ENCODE measurements at regions not wholly inside any gene's neighbourhood (a gene's known extent, or its start where the extent isn't known, plus 50 kb on each side); places are given as distances from the start of the nearest gene placed in this dataset.
A peak's percentile ranks its signal among the peaks of the same experiment; 100 is the strongest.

DNA sequence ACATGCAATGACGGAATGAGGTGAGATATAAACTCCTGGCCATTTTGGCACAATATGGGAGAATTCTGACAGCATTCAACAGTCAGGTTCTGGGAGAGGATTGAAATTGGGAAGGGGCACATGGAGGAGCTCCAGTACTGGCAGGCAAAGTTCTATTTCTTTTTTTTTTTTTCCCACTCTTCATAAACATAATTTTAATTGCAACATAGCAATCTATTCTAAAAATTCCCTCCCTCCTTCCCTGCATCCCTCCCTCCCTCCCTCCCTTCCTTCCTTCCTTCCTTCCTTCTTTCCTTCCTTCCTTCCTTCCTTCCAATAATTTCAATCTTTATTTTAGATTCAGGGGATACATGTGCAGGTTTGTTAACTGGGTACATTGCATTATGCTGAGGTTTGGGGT lies 93.2 kb downstream of the PTCSC3 start:
- no peak for DNase-seq (ENCODE audit: low spot score)

DNA sequence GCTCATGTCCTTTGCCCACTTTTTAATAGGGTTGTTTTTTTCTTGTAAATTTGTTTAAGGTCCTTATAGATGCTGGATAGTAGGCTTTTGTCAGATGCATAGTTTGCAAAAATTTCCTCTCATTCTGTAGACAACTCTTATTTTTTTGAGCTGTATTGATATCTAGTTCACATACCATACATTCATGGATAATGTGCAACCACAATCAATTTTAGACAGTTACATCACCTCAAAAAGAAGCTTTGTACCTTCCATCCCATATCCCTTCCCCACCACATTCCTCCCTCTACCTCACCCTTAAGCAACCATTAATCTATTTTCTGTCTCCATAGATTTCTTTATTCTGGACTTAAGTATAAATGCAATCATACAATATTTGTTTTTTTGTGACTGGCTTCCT lies 98.4 kb downstream of the PTCSC3 start:
- DNase-seq (ENCODE audit: low spot score): no peak

DNA sequence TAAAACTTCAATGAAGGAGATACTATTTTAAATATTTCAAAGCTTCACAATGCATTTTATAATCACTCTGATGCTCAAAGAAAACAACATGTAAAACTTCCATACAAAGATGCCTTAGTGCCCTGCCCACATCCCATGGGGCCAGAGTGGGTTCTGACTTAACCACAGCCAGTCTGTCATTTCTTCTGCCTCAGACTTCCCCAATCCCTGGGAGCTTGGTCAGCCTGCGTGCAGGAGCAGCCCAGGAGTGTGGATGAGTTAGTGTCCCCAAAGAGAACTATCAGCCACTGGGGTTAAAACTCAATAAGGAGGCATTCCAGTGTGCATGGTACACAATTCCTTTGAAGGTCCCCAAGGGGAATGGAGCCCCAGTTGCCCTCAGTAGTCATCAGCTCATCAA lies 100.3 kb downstream of the PTCSC3 start:
- no peak for DNase-seq (ENCODE audit: low spot score)

DNA sequence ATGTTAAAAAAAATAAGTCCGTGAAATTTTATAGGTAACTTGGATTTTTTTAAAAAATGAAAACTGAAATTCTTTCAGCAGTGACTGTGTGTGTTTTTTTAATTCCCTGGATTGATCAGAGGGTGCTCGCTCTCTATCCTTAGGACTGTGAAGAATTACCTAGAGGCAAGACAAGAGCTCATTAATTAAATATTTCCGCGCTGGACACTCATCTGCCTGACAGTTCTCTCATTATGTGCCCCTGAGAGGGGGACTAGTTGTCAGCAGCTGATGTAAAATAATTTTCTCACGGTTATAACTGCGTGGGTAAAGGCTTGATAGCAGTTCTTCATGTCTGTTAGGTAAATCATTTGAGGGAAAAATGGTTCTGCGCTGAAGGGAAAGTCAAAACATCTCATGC lies 101.3 kb downstream of the PTCSC3 start:
- no peak for DNase-seq (ENCODE audit: low spot score)

DNA sequence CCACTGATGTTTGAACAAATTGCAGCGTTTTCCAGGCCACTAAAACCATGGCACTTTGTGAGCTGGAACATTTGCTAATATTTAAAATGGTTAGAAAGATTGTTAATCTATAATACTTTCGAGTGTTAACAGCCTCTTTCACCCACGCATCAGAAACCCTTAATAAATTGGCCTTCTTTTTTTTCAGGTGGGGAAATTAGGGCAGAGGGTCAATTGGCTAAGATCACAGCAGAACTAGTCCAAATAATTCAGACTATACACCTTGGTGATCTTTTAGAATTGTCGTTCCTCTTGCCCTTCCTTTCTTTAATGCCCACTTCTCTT lies 105.8 kb downstream of the PTCSC3 start:
- no peak for DNase-seq (ENCODE audit: low spot score)

DNA sequence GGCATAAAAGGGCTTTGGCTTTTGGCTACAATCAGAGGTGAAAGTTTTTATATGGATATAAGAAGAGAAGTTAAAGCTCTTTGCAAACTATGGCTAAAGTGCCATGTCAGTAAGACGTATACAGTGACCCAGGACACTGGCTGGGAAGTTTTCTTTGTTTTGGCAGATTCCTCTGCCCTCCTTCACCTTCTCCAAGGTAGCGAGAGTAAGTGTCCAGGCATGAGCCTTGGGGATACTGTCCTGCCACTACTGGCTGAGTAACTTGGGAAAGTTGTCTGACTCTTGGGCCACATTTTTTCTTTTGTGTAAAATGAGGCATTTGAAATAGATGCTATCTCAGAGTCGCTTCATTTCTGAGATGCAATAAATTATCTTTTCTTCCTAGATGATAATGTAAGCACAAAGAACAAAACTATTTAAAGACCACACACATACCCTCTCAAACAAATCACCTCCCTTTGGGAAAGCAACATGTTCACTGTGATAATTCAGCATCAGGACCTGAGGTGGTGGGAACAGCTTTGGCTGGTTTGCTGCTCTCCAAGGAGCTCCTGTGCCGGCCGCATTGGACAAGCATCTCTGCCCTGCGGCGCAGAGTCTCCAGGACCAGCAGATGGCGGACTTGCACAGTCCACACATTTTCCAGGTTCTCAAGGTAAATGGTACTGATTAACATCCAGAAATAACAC lies 106.3 kb downstream of the PTCSC3 start:
- DNase-seq (ENCODE audit: low spot score): peak; percentile 23

DNA sequence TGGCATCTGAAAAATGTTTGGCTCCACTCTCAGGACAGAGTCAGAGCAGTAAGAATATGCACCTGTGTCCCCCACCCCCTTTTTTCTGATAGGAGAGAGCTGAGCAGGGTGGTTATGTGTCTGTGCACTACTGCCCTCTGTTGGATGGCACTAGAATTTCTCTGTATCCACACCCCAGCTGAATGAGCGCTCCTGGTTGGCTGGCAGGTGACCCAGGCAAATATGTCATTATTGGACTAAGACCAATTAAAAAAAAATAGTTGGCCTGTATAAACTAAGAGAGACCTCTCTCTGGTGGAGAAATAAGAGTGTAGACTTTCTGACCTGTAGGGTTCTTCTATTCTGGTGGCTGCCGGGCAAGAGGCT lies 107.0 kb downstream of the PTCSC3 start:
- DNase-seq (ENCODE audit: low spot score): peak; percentile 46

DNA sequence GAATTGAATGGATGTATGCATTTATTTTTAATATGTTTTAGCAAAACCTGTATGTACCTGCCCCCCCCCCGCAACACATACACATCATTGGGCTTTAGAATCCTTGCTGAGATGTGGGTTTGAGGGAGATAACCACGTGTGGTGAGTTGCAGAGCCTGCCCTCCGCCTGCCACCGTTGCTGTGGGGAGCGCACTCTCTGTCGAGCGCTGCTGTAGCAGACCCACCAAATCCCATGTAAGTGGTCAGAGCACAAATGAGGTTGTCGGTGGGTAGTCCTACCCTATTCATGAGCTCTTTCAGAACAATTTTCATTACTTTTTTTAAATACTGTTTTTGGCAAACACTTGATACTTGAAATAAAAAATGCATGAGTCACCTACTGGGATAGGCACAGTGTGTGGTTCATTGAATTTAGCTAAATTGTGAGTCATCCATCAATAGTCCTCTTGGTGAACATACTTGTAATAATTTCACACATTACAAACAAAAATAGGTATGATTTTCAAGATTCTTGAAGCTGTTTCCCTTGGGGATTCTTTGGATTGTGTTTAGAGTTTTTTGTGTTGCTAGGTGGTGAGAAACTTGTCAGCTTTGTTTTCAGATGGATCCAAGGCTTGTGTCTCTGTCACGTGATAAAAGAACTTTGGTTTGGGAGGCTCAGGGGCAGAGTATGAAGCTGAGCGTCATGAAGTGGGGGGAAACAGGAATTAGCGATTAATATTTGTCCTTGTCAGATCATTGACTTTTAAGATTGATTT lies 107.6 kb downstream of the PTCSC3 start:
- no peak for DNase-seq (ENCODE audit: low spot score)

DNA sequence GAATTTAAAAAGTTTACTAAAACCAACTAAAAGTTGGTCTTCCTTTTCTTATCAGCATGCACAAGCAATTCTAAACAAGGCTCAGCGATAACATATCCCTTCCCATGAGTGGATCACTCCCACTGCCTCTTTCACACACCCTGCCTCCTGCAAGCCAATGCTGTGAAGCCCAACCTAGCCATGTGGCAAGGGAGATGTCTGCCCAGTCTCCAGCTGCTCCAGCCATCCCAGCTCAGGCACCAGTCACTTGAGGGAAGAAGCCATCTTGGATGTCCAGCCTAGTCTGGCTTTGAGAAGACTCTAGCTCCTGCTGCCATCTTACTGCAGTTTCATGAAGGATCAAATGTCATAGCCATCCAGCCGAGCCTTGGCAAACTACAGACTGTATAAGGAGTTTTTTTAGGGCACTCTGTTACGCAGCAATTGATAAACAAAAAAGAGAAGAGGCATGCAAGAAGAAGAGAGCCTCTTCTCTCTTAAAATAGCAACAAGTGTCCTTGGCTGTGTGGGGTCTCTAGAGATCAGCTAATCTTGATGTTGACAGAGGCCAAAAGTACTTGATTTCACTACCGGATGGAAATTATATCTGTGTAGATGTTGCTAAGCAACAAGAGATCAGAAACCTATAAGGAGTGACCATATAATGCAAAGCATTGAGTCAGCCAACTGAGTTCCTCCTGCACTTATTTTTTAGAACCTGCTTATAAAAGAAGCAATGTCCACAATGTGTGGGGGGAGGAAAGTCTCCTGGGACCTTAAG lies 108.9 kb downstream of the PTCSC3 start:
- no peak for DNase-seq (ENCODE audit: low spot score)

DNA sequence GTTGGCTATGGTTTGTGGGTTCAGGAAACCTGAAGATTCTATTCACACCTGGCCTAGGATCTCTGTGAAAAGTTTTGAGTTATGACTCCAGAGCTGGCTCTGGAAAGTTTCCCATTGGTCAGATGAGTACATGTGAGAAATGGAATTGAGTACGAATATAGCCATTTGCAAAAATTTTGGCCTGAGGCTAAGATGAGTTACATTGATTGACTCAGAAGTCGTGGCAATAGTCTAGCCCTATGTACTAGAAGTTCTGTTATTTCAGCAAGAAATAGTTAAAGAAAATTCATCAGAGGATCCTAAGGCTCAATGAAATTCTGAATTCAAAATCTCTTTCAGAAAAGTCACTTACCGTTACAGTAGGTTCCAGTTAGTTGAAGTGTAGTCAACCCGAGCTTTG lies 109.9 kb downstream of the PTCSC3 start:
- no peak for DNase-seq (ENCODE audit: low spot score)

DNA sequence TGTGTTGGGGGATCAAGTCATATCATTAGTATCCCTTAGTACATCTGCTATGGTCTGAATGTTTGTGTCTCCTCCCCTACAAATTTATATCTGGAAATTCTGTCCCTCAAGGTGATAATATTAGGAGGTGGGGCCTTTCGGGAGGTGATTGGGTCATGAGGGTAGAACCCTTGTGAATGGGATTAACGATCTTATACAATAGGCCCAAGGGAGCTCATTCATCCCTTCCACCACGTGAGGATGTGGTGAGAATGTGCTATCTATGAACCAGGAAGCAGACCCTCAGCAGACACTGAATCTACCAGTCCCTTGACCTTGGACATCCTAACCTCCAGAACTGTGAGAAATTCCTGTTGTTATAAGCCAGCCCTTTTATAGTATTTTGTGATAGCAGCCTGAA lies 110.7 kb downstream of the PTCSC3 start:
- no peak for DNase-seq (ENCODE audit: low spot score)

DNA sequence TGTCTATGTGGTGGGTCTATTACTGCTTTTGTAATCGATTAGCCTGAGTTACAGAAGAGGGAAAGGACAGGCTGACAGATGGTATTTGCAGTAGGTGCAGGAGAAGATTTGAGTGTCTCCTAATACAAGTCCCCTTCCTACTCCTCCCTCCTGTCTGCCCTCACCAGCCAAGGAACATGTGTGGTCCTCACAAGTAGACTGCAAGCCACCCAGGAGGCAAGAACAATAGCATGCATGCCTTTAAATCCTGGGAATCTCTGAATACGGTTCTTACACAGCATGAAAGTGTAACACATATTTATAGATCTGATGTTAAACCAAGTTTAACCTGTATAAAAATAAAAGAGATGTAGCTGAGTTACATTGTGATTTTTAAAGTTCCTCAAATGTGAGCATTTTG lies 117.0 kb downstream of the PTCSC3 start:
- DNase-seq (ENCODE audit: low spot score): no peak

DNA sequence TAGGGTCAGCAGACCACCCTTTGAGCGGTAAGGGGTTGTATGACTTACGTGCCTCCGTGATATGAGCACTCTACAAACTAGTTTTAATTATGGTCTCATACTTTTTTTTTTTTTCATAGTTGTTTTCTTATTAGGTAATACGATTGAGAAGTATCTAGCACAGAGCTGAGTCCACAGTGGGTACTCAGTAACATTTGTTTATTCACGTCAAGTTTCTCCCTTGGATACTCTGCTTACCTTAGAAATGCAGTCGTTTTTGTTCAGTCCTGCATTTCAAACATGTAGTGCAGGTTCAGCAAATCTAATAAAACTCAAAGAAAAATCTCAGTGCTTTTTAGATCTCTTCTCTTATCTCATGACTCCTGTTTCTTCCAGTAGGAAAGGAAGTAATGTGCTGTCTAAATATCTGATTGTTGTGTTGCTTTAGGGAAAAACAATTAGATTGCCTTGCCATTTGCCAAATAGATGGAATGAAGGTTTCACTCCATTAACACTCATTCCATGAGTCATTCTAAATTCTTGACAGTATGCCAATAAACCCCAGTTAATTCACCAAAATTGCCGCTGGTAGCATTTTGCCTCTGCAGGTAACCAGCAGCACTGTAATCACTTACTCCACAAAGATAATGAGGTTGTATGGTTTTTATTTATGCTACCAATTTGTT lies 118.9 kb downstream of the PTCSC3 start:
- DNase-seq (ENCODE audit: low spot score): no peak

DNA sequence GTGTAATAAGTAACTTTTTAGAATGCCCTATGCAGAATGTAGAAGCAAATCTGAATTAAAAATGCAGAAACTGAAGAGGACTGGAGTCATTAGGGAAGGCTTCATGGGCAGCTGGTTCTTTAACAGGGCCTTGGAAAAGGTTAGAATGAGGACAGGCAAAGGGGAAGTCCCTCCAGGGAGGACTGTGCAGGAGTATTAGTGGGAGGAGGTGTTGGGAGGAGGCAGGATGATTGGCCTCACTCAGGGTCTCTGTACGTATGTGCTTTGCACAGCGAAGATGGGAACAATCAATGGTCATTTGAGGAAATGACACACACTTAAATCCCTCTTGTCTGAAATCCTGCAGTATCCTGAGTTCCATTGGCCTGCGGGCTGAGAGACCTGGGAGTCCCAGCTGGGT lies 119.7 kb downstream of the PTCSC3 start:
- DNase-seq (ENCODE audit: low spot score): no peak

DNA sequence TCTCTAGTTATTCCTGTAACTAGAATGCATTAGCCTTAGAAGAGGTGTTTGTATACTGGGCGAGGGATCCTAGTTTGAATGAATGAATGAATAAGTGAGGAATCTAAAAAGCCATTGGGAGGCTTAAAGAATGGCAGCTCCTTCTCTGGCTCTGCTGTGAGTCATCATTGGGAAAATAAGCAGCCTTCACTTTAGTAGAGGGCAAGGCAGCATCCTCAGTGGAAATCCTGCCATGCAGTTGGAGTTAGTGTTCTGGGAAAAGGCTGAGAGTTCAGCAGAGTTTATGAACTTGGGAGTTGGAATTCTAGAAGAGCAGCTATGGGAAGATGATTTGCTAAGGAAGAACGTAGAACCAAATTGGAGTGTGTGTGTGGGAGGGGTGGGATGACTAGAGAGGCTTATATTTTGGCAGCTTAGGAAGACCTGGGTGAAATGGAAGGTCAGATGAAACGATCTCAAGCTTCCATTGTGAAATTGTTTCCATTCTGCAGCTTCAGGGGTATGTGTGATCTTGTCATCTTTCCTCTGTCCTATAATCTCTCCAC lies 120.8 kb downstream of the PTCSC3 start:
- no peak for DNase-seq (ENCODE audit: low spot score)

DNA sequence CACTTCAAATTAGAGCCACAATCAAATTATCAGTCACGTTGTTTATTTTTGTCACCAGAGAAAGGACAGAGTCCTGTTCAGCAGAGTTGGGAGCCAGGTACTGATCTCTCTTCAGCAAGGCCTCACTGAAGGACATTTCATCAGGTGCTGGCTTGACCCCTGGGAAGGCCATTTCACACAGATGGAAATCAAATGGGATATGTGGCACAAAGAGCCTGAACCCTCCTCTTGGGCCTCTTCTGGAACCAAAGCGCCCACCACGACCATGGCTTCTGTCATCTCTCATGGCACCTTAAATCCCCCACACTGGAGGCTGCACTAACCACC lies 121.5 kb downstream of the PTCSC3 start:
- DNase-seq (ENCODE audit: low spot score): no peak

DNA sequence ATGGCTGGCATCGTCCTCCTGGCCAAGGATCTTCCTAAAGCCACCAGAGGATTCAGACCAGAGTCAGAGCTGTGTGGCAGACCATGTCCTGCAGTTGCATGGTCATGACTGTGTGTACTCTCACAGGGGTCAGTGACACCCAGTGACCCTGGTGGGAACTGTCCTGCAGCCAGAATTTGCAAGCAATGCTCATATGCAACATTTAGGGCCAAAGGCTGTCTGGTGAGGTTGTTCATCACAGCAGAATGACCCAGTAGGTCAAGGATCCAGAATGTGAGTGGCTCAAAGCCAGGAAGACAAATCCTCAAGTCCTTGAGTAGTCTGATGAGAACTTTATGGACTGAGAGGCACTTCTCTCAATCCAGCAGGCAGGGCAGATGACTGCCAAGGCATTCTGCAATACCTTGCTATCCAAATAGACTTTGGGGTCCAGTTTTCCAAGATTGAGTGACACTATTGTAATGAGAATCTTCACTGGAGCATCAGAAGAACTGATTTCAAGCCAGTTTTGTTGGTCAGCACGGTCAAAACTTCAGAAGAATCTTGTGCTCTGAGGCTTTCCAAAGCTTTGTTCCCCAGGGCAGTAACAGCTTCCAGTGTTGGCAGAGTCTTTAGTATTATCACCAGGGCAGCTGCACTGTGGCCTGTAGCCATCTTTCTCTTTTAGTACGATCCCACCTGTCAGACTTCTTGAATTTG lies 122.0 kb downstream of the PTCSC3 start:
- DNase-seq (ENCODE audit: low spot score): no peak

DNA sequence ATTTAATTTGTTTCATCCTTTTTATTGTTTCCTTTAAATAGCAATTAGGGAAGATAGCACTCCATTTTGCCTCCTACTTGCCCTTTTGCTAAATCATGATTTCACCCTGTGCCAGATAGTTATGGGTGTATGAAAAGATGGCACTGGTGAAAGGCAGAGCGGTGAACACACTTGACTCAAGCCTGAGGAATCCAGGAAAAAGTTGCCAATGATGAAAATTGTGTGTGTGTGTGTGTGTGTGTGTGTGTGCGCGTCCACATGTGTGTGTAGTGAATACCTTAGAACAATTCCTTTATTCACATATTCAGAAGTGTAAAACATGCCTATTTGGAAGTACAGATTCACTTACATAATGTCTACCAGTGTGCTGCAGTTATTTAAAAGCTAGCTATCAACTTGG lies 123.8 kb downstream of the PTCSC3 start:
- DNase-seq (ENCODE audit: low spot score): no peak

DNA sequence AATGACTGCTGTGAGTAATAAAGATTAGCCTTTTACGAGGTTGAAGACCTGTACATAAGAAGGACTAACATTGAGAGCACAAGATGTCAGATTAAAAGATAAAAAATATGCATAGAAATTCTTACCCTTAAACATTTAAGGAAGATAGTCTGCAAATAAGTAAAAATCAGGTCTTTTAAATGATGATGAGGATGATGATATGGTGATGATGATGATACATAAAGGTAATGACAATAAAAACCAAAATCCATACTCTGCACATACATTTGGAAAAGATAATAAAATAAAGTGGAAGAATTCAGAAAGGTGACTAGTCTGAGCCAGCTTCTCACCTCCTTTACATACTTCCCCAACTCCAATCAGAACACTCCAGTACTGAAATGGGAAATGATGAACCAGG lies 124.5 kb downstream of the PTCSC3 start:
- no peak for DNase-seq (ENCODE audit: low spot score)

DNA sequence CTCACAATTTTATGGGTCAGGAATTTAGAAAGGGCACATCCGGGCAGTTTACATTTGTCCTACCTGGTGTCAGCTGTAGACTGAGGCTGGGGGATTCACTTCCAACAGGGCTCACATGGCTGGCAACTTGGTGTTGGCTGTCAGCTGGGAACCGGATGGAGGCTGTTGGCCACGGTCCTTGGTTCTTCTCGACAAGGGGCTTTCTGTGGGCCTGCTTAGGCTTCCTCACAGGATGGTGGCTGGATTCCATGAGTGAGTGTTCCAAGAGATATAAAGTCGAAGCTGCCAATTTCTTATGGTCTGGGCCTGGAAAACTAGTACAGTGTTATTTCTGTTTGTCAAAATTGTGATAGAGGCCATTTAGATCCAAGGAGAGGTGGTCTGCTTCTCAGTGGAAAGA lies 127.9 kb downstream of the PTCSC3 start:
- DNase-seq (ENCODE audit: low spot score): no peak

DNA sequence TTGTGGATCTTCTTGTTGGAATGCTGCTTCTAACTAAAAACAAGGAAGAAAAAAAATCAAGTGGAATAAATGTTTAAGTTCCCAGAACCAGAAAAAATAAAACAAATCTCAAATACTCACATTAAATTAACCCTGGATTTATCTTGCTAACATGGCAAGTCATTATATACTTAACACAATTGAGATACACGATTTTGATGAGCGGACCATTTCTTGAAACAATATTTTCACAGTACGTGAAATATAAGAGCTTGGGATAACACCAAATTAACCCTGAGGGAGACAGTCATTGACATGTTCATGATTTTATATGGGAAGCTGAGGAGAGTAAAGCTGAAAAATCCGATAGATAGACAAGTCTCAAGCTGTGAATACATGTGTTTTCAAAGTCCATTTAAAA lies 128.6 kb downstream of the PTCSC3 start:
- no peak for DNase-seq (ENCODE audit: low spot score)

DNA sequence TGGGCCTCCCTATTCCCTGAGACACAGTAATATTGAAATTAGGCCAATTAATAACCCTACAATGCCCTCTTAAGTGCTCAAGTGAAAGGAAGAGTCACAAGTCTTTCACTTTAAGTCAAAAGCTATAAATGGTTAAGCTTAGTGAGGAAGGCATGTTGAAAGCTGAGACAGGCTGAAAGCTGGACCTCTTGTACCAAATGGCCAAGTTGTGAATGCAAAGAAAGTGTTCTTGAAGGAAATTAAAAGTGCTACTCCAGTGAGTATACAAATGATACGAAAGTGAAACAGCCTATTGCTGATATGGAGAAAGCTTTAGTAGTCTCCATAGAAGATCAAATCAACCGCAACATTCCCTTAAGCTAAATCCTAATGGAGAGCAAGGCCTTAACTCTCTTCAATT lies 140.8 kb downstream of the PTCSC3 start:
- no peak for DNase-seq (ENCODE audit: low spot score)

Data from germinal center (tissue), 1 donor.